Stimulated activated CD4-positive, alpha-beta T cell treated with anti-CD3 and anti-CD28 coated beads, Interleukin-12 subunit alpha, Interleukin-12 subunit beta, amount 100 ng/mL, for 24 hours (primary cell): ENCODE measurements at regions not wholly inside any gene's neighbourhood (a gene's known extent, or its start where the extent isn't known, plus 50 kb on each side); places are given as distances from the start of the nearest gene placed in this dataset.
"Not testable (repeated sequence)": the region's sequence is repeated elsewhere in the genome, so short reads cannot be mapped to it uniquely, and the experiment has no call there.

ENCODE experiments used
- DNase-seq, 2 experiments: peaks; one replicate each; pipeline ENCODE4 v3.0.0-alpha.2; 2020; ENCODE audit warnings: low read depth in 2 of 2

DNA sequence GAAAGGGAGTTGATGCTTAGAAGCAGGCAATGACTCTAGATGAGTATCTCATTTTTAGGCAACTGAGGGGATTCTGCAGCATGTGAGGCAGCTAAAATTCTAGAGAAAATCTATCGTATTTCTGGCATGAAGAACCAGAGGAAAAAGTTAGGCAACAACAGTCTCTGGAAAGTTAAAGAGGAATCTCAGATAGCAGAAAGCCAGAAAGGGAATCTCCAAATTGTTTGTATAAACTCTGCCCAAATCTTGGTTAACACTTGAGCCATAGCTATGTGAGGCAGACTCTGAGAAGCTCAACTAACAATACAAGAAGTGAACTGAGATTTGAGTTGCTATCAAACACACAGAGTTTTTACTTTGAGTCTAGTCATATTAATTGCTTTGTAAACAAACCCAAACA lies 215.8 kb upstream of the FZD8 start:
- DNase-seq, result no peak

DNA sequence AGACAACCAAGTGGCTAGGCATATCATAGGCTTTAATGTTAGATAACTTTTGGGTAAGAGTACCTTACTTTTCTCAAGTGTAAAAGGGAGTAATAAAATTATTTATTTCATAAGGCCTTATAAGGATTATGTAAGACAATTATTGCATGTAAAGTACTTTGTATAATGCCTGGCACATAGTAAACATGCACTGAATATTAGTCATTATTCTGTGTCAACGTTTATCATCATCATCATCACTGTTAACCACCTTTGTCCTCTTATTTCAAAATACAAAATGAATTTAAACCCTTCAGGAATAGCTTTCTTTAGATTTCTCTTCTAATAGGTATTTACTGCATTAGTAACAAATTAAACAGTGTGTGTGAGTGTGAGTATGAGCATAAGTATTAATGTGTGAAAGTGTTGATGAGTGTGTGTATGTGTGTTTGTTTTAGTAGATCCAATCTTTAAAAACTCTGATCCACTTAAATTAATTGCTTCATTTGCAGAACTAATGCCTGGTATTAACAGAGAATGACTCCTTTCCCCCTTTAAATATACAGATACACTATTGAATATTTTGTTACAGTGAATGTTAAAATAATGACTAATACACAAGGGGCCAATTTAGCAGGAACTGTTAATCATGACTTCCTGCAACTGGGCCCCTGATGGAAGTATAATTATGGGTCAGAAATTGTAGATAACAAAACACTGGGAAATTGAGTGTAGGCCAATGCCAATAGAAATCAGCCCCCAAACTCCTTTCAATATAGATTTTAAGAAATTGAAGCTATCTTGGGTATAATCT lies 213.3 kb upstream of the FZD8 start:
- no peak for DNase-seq

DNA sequence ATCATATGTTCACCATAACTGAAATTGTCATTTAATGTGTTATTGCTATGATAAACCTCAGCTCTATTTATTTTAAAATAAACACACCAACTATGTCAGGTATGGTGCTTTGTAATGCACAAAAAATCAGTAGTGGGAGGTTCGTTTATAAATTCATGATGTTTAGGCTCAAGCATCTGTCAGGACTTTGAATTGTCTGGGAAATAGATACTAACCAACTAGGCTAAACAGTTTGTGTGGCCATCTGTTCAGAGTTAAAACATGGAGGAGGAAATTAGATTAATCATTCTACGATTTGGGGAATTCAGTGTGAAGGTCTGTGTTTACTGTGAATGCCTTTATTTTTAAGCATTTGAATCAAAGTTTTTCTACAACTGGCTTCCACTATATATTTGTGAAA lies 212.6 kb upstream of the FZD8 start:
- DNase-seq, result no peak

DNA sequence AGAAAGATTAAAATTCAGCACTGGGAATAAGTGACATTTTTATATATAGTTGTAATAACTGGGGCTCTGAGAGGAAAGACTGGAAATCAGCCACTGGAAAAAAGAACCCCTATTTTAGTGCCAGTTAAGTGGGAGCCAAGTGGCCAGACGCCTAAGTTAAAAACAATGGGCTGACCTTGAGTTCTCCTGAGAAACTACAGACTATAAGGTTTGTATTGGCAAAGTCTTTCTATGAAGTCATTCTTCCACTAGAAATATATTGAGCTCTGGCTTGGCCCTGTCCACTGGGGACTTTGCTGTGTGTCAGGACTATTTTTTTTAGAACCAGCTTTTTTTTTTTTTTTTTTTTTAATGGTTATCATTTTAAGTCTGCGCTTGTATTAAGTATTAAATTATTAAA lies 210.6 kb upstream of the FZD8 start:
- DNase-seq, result no peak

DNA sequence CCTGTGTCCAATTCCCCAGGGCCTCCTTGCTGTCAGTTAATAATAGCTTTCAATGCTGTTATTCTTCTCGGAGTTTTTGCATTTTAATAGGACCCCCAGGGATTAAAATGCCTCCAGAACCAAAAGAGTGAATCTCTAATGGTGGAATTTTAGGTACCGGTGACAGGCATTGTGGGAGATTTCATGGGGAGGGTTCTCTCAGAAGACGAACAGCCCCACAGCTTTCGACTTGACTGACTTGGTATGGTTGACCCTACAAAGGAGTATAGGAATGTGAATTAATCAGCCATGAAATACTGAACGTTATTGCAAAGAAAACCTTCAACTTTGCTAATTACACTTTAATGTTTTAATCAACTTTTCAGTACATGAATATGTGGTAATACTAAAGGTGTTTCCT lies 206.3 kb upstream of the FZD8 start:
- no peak for DNase-seq

DNA sequence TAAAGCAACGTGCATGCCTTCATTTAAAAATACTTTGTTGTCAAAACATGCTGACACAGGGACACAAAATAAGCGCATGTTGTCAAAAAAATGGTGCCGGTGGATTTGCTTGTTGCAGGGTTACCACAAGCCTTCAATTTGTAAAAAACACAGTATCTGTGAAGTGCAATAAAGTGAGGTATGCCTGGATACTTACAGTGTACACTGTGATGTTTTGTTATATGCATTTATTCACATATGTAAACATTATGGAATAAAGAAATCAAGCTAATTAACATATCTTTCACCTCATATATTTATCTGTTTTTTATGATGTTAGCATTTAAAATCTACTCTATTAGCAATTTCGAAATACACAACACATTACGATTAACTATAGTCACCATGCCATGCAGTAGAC lies 202.6 kb upstream of the FZD8 start:
- no peak for DNase-seq

DNA sequence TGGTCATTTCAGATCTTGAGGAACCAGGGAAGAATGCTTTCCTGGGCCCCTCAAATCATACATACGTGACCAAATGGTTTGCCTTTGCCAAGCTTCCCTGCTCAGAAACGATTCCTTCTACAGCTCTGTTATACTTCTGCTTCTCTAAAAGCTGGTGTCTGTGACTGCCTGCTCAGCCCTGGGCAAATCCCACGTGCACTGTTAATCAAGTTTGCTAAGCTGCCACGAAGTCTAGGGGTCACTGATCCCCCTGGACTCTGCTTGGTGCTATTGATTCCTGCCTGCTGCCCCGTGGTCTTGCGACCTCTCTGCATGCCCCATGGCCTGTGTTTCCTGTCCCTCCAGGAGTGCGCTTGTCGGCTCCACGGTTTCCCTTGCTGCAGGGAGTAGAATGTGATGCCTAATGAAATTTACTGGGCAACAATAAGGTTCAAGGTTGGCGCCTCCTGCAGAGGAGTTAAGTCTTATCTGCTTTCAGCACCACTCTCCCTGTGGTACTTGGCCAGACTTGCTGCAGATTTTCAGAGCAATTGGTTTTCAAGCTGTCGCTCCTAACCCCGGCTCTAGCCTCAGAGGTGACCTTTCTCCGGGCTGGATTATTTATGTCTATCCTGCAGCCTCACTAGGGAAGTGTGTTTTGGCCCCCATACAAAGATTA lies 201.6 kb upstream of the FZD8 start:
- no peak for DNase-seq

DNA sequence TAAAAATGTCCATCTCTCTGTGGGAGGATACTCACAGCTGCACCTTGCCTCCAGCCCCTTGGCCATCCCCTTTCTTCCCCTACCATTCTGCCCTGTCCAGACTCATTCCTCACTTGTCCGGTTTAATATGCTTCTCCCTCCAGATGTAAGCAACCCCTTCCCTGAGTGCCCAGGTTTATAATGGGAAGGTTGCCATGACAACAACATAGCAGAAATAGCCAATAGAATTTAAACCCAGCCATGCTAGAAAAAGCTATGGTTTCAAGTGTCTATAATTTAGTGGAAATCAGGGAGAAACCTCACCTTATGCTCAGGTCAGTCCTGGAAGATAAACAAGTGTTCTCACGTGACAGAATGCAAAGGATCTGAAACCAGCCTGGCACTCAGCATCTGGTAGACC lies 196.0 kb upstream of the FZD8 start:
- DNase-seq, result no peak

DNA sequence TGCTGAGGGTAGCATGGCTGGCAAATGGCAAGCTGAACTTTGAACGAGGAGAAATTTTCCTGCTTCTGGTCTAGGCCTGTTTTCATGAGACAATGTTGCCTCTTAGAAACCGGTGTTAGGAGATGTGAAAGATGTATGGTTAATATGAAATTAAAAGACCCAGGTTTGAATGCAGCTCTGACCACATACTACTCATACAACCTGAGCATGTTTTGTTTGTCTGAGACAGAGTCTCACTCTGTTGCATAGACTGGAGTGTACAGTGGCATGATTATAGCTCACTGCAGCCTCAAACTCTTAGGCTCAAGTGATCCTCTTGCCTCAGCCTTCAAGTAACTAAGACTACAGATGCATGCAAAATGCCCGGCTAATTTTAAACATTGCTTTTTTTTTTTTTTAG lies 193.4 kb upstream of the FZD8 start:
- no peak for DNase-seq

DNA sequence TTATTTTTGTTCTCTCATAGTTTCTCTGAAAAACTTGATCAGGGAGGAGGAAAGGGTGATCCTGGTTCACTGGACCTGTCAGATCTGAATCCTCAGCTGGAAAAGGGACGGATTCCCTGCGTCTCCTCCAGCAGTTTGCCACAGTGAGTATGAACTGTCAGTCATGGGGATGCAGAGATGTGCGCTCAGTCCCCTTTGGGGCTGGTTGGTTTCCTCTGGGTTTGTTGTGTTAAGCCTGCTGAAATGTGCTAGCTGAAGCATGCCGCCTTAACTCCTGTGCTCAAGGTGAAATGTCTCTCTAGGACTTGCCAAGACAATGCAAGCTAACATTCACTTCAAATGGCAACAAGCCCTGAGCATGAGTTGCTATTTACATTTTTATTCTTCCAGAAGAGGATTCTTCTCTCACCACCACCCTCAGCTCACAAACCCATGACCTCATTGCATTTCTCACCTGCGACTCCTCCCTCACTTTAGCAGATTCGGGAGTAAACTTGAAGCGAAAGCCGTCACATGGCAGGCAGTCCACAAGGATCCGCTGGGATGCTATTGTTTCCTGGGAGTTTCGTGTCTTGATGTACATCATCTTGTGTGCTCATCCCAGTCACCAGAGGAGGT lies 192.9 kb upstream of the FZD8 start:
- DNase-seq, result no peak

DNA sequence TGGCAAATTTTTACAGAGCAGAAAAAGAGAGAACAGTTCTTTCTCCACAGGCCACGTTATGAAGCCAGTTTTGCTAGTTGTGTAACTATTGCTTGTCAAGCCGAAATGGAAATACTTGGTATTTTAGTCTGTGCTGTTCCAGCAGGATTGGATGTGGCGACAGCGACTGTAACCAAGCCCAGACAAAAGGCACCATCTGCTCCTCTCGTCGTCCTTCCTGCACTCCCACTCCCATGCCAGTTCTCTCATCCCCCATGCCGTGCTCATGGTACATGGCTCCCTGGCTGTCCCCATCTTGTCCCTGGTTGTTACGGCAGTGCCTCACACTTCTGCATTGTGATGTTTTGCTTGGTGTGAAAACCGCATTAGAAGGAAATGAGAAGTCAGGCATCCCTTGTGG lies 185.7 kb upstream of the FZD8 start:
- DNase-seq, result no peak

DNA sequence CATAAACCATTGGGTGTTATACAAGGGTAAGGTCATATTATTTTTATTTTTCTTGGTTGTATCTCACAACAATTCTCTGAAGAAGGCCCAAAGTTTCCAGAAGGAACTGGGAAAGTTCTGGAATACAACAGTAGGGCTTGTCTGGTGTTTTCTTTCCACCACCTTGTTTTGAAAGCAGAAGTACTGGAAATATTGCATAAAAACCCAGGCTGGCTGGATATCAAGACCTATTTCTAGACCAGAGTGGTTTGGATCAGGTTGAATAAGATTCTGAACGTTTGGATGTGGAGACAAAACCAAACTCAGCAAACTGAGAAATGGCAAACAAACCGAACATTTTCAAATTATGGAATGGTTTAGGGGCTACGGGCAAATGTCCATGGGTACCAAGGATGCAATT lies 182.6 kb upstream of the FZD8 start:
- no peak for DNase-seq

DNA sequence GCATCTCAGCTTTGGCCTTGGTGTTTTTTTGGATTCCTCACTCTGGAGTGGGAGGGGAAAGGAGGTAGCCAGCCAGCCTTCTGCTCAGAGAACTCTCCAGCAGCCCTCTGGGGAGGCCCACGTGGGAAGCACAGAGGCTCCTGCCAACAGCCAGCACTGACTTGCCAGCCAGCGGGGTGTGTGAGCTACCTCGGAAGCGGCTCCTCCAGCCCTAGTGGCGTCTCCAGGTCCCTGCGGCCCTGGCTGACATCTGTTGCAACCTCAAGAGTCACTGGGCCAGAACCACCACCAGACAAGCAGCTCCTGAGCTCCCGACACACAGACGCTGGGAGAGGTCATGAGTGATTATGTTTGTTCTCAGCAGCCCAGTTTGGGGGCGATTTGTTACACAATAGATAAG lies 180.2 kb upstream of the FZD8 start:
- DNase-seq, result no peak

DNA sequence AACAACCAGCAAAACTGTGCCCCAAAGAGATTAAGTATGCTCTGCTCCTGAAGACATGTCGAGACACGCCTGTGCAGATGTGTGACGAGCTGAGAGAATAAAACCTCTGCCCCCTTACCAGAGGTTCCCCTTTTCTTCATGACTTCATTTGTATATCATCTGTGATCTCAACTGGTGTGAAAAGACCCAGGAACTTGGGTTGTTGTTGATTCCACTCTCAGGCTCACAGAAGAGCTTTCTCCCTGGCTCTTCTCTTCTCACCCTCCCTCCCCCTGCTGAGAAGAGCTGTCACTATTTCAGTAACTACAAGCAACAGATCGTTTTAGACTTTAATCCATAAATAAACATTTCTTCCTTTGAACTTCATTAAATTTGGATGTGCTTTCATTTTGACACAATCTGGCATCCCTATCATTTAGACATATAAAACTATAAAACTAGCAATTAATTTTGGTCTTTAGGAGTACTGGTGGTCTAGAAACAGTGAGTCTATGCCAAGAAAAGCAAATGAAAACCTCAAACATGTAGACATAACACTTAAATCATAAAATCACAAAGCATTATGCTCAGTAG lies 179.3 kb upstream of the FZD8 start:
- DNase-seq, result no peak

DNA sequence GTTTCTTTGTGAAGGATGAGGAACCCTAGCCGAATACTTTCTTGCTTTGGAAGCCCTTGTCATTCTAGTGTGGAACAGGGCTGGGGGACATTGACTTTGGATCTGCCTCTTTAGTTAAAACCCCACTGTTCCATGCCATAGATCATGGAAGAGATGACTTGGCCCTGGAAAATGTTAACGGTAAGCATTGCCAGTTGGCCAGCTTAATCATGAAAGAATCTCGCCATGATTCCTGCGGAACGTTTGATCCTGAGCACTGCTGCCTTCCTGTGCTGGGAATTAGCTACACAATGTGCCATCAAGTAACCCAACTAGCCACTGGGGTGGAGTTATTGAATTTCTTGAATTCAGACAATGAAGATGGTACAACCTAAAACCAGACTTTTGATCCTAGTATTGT lies 177.6 kb upstream of the FZD8 start:
- DNase-seq, result no peak

DNA sequence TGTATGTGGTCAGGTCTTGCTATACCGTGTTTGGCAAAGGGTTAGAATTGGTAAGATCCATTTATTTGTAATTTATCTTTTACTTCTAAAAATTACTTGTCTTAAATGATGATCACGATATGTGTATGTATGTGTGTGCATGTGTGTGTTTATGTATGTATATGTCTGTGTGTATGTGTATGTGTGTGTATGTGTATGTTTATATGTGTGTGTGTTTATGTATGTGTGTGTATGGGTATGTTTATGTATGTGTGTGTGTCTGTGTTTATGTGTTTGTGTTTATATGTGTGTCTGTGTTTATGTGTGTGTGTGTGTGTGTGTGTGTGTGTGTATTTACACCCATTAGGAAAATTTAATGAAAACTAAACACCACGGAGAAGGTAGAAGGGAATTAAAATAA lies 176.9 kb upstream of the FZD8 start:
- no peak for DNase-seq

DNA sequence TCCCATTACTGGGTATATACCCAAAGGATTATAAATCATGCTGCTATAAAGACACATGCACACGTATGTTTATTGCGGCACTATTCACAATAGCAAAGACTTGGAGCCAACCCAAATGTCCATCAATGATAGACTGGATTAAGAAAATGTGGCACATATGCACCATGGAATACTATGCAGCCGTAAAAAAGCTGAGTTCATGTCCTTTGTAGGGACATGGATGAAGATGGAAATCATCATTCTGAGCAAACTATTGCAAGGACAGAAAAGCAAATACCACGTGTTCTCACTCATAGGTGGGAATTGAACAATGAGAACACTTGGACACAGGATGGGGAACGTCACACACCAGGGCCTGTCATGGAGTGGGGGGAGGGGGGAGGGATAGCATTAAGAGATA lies 175.0 kb upstream of the FZD8 start:
- not testable (repeated sequence) for DNase-seq

DNA sequence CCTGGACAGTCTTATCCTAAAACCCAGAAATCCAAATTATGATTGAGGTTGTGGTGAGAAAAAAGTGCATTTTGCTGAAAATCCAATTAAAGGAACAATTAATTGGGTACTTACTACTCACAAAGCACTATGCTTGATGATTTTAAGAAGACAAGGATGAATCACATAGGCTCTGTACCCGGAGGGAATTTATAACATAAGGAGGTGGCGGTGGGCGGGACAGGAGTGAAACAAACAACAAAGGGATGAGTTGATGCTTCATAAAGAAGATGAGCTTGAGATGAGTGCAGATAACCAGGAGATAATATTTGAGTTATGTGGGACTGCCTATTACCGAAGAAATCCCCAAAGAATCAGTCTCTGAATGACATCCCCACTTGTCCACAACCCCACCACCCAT lies 171.1 kb upstream of the FZD8 start:
- no peak for DNase-seq

DNA sequence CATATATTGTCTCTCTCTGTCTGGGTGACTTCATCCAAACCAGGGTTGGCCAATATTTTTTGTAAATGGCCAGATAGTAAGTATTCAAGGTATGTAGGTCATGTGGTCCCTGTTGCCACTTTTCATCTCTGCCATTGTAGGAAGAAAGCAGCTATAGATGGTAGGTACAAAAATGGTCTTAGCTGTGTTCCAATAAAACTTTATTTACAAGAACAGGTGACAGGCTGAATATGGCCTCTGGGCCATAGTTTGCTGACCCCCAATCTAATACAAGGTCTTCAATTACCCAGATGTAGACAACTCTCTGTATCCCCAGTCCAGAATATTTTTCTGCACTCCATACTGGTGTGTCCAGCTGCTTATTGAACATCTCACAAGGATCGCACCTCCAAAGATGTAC lies 166.2 kb upstream of the FZD8 start:
- no peak for DNase-seq

DNA sequence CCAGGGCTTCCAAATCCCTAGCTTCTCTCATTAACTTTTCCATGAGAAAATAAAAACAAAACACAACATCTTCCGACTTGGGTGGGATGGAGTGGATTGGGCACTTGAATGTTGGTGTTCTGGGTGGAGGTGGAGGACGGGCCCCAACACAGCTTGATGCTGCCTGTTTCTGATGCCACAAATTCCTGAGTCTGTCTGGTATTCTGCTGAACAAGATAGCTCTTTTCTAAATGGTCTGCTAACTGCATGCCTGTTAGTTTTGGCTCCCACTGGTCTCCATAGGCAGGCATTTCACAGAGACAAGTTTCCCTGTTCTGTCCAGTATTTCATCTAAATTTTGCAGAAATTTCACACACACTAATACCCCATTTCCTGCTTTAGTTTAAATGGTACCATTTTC lies 160.9 kb upstream of the FZD8 start:
- no peak for DNase-seq

DNA sequence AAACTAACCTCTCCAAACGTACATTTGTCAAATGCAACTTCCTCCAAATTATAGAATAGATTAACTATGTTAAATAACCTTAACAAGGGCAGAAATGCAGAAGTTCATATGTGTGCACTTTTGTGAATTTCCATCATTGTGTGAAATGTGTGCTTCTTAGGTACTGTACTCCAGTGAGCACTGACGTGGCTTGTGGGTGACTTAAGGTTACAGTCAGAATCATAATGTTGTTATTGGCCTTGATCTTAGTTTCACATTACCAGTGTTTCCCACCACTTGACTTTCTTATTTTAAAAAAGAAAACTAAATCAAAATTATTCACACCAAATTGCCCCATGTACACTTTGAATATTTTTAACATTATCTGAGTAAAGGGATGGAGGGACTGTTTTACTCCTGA lies 155.1 kb upstream of the FZD8 start:
- no peak for DNase-seq

DNA sequence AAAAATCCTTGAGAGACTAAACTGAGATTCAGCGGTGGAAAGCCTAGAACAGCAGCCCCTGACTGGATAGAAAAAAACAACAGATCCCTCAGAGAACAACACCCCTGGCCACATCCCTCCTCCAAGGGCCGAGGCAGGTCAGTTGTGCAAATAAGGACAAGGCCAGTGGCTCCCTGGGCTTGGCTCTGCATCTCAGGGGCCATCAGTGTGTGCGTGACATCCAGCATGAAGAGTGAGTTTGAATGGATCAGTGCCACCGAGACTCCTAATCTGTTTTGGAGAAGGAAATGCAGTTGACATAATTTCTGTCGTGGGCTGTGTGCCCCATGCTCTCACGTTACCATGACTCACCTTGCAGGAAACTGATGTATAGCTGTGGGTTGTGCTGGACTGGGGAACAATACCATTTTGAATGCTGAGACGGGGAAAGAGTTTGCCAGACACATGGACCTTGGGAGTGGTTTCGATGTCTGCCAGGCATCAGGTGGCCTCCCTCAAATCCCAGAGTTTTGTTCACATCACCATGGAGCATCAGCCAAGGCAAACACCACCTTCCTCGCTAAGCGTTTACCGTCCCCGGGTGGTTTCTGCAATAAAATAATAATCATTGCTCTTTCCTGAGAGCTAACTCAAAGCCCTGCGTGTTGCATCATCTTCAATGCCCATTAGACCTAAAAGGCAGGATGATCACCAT lies 153.2 kb upstream of the FZD8 start:
- DNase-seq, result no peak
